ENCODE measurements at regions not wholly inside any gene's neighbourhood (a gene's known extent, or its start where the extent isn't known, plus 50 kb on each side); places are given as distances from the start of the nearest gene placed in this dataset.

GRCh38 chr5:143495821-143496275 is 92.4 kb upstream of the NR3C1 start:
- ATAC-seq: peak; percentile 43
- WGBS, 2 donors (ENCODE audit: low coverage in 1 of 2): 0% methylated on average over 2 of the region's 2 CpGs
- Histone ChIP-seq H3K27me3 (no peaks in the 10 kb centered on the region), H3K9me3 (no peaks in the 10 kb centered on the region), H3K36me3 (no peaks in the 10 kb centered on the region), H3K27ac (peak overlapping the region in 1 of 4 donors; percentile 28), H3K4me3 (no peak overlapping the region), H3K4me1 (peaks cover 0 to 24% (median 4%) of the 10 kb centered on the region in 3 donors)
- TF ChIP-seq EP300 (IDR thresholded peaks at IDR 0.05): no peak
- no peak for TF ChIP-seq POLR2A (IDR thresholded peaks at IDR 0.05)
- peak; percentile 23 for TF ChIP-seq POLR2AphosphoS5 (IDR thresholded peaks at IDR 0.05)
- no peak for TF ChIP-seq CTCF (IDR thresholded peaks at IDR 0.05)

DNA sequence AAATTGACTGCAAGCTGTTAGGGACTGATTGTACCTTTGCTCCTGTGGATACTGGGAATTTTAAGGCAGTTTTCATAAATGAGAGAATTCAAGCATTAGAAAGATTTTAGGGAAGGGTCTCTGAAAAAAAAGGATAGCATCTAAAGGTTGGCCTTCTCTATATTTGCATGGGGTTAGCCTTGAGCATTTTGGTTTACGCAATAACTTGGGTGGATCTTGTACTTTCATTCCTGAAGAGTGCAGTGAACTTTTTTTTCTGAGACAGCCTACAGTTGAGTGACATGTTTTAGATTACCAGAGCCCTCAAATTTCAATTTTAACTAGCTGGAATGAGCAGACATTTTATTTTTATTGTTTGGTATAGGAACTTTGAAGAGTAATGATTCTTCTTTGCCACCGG is 91.6 kb upstream of the NR3C1 start:
- H3K36me3 ChIP-seq: no peaks in the 10 kb centered on the region
- H3K4me3 ChIP-seq: no peak overlapping the region
- WGBS, 2 donors (ENCODE audit: low coverage in 1 of 2): 84 to 90% methylated on average over 2 of the region's 2 CpGs
- H3K4me1 ChIP-seq: peaks cover 0 to 24% (median 4%) of the 10 kb centered on the region in 3 donors
- ATAC-seq: no peak
- TF ChIP-seq EP300 (IDR thresholded peaks at IDR 0.05) (no peak), POLR2AphosphoS5 (IDR thresholded peaks at IDR 0.05) (no peak), POLR2A (IDR thresholded peaks at IDR 0.05) (no peak), CTCF (IDR thresholded peaks at IDR 0.05) (no peak)
- H3K9me3 ChIP-seq: no peaks in the 10 kb centered on the region
- H3K27me3 ChIP-seq: no peaks in the 10 kb centered on the region
- H3K27ac ChIP-seq: no peak overlapping the region

- Histone ChIP-seq H3K9me3 (no peaks in the 10 kb centered on the region), H3K36me3 (no peaks in the 10 kb centered on the region), H3K4me1 (peaks cover 0 to 24% (median 4%) of the 10 kb centered on the region in 3 donors), H3K27me3 (no peaks in the 10 kb centered on the region), H3K4me3 (no peak overlapping the region), H3K27ac (no peak overlapping the region)
- no peak for TF ChIP-seq POLR2A (IDR thresholded peaks at IDR 0.05)
- no peak for TF ChIP-seq EP300 (IDR thresholded peaks at IDR 0.05)
- TF ChIP-seq CTCF (IDR thresholded peaks at IDR 0.05): no peak
- no peak for TF ChIP-seq POLR2AphosphoS5 (IDR thresholded peaks at IDR 0.05)
- 63 to 91% methylated on average over 1 of the region's 1 CpG for WGBS, 2 donors (ENCODE audit: low coverage in 1 of 2)
- no peak for ATAC-seq
Measured at GRCh38 chr5:143494595-143494994, 91.1 kb upstream of the NR3C1 start.

- TF ChIP-seq EP300 (IDR thresholded peaks at IDR 0.05): no peak
- WGBS, 2 donors (ENCODE audit: low coverage in 1 of 2): 90 to 100% methylated on average over 1 to 2 of the region's 2 CpGs
- no peak for ATAC-seq
Measured at GRCh38 chr5:143494162-143494561, 90.7 kb upstream of the NR3C1 start.

DNA sequence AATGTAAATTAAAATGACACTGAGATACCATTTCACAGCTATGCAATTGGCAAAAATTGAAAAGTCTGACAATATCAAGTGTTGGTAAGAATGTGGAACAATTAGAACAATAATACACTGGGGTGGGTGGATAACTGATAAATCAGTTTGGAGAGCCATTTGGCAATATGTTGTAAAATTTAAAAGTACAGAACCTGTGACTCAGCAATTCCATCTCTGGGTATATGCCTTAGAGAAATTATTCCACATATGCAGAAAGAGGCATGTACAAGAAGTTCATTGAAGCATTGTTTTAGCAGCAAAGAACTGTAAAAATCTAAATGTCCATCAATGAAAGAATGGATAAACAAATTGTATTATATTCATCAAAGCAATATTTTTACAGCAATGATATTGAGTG is 89.3 kb upstream of the NR3C1 start:
- H3K4me3 ChIP-seq: no peak overlapping the region
- TF ChIP-seq POLR2A (IDR thresholded peaks at IDR 0.05) (no peak), POLR2AphosphoS5 (IDR thresholded peaks at IDR 0.05) (no peak), EP300 (IDR thresholded peaks at IDR 0.05) (no peak), CTCF (IDR thresholded peaks at IDR 0.05) (no peak)
- H3K36me3 ChIP-seq: no peaks in the 10 kb centered on the region
- no peaks in the 10 kb centered on the region for H3K27me3 ChIP-seq
- no peak overlapping the region for H3K27ac ChIP-seq
- ATAC-seq: no peak
- no peaks in the 10 kb centered on the region for H3K9me3 ChIP-seq
- H3K4me1 ChIP-seq: peaks cover 0 to 24% (median 4%) of the 10 kb centered on the region in 3 donors

More at GRCh38 chr5:143494162-143494561, 90.7 kb upstream of the NR3C1 start:
- H3K27me3 ChIP-seq: no peaks in the 10 kb centered on the region
- no peaks in the 10 kb centered on the region for H3K9me3 ChIP-seq
- no peaks in the 10 kb centered on the region for H3K36me3 ChIP-seq
- H3K27ac ChIP-seq: no peak overlapping the region
- H3K4me3 ChIP-seq: no peak overlapping the region
- H3K4me1 ChIP-seq: peaks cover 0 to 24% (median 4%) of the 10 kb centered on the region in 3 donors

Data from gastroesophageal sphincter (tissue), 4 donors.